ENCODE measurements at regions not wholly inside any gene's neighbourhood (a gene's known extent, or its start where the extent isn't known, plus 50 kb on each side); places are given as distances from the start of the nearest gene placed in this dataset.

DNA sequence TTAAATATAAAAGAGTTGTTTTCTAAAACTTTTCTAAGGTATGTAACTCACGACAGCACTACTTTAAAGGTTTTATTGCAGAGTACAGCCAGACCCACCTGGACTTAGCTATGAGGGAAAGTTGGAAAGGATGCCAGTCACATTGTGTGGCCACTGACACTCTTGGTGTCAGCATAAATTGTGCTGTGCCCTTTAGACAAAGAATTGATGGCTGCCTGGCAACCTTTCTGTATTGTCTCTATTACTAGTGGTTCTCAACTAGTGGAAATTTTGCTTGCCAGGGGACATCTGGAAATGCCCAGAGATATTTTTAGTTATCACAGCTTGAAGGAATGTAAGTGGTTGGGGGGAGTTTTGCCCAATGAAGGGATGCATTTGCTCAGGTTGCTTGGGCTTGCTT, 117.5 kb upstream of the APP start:
- H3K9me2 ChIP-seq: no peaks in the 10 kb centered on the region
- H3K27ac ChIP-seq (ENCODE audit: low read depth in 2 of 2, low read length in 1 of 2): no peak overlapping the region
- H3K36me3 ChIP-seq (replicated peaks in 1 of 2; ENCODE audit: control insufficient read depth in 1 of 2, insufficient read depth in 2 of 2, low read length in 1 of 2): no peaks in the 10 kb centered on the region
- H3K79me2 ChIP-seq (ENCODE audit: insufficient read depth): no peaks in the 10 kb centered on the region
- H3K9ac ChIP-seq: no peak overlapping the region
- no peaks in the 10 kb centered on the region for H3K4me1 ChIP-seq (ENCODE audit: control insufficient read depth in 1 of 2, insufficient read depth in 2 of 2, low read depth in 1 of 2, low read length in 1 of 2)
- H3K4me3 ChIP-seq (ENCODE audit: low read depth in 2 of 2, low read length in 1 of 2): no peak overlapping the region
- ChIA-PET POLR2A (no interaction called here), CTCF (no interaction called here)
- no peaks in the 10 kb centered on the region for H3K9me3 ChIP-seq
- TF ChIP-seq SIN3A (IDR thresholded peaks at IDR 0.05; ENCODE audit: borderline replicate concordance, low read depth, low read length) (no peak), ELF1 (IDR thresholded peaks at IDR 0.05) (no peak), EZH2phosphoT487 (IDR thresholded peaks at IDR 0.05; ENCODE audit: borderline replicate concordance, low read depth) (no peak), MEF2A (IDR thresholded peaks at IDR 0.05; ENCODE audit: borderline replicate concordance, low read depth) (no peak), FOXM1 (IDR thresholded peaks at IDR 0.05; ENCODE audit: low read depth) (no peak), GABPA (IDR thresholded peaks at IDR 0.05; ENCODE audit: low read depth) (no peak), RAD21 (IDR thresholded peaks at IDR 0.05; ENCODE audit: low read length) (no peak), RXRA (IDR thresholded peaks at IDR 0.05; ENCODE audit: borderline replicate concordance, low read depth) (no peak), POLR2AphosphoS5 (IDR thresholded peaks at IDR 0.05; ENCODE audit: low read depth, low read length) (no peak), RFX5 (IDR thresholded peaks at IDR 0.05; ENCODE audit: low read length) (no peak), RCOR1 (IDR thresholded peaks at IDR 0.05; ENCODE audit: low read length) (no peak), NRF1 (IDR thresholded peaks at IDR 0.05; ENCODE audit: low read depth, low read length) (no peak)
- TF ChIP-seq, protein P1, sequence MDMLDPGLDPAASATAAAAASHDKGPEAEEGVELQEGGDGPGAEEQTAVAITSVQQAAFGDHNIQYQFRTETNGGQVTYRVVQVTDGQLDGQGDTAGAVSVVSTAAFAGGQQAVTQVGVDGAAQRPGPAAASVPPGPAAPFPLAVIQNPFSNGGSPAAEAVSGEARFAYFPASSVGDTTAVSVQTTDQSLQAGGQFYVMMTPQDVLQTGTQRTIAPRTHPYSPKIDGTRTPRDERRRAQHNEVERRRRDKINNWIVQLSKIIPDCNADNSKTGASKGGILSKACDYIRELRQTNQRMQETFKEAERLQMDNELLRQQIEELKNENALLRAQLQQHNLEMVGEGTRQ (IDR thresholded peaks at IDR 0.05; ENCODE audit: borderline replicate concordance, low read depth, low read length): no peak
- TF ChIP-seq, protein P2, sequence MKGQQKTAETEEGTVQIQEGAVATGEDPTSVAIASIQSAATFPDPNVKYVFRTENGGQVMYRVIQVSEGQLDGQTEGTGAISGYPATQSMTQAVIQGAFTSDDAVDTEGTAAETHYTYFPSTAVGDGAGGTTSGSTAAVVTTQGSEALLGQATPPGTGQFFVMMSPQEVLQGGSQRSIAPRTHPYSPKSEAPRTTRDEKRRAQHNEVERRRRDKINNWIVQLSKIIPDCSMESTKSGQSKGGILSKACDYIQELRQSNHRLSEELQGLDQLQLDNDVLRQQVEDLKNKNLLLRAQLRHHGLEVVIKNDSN (IDR thresholded peaks at IDR 0.05; ENCODE audit: borderline replicate concordance, low read depth): no peak
- TF ChIP-seq, protein P3, sequence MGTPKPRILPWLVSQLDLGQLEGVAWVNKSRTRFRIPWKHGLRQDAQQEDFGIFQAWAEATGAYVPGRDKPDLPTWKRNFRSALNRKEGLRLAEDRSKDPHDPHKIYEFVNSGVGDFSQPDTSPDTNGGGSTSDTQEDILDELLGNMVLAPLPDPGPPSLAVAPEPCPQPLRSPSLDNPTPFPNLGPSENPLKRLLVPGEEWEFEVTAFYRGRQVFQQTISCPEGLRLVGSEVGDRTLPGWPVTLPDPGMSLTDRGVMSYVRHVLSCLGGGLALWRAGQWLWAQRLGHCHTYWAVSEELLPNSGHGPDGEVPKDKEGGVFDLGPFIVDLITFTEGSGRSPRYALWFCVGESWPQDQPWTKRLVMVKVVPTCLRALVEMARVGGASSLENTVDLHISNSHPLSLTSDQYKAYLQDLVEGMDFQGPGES (IDR thresholded peaks at IDR 0.05; ENCODE audit: low read depth, low read length): no peak
- TF ChIP-seq, protein P4, sequence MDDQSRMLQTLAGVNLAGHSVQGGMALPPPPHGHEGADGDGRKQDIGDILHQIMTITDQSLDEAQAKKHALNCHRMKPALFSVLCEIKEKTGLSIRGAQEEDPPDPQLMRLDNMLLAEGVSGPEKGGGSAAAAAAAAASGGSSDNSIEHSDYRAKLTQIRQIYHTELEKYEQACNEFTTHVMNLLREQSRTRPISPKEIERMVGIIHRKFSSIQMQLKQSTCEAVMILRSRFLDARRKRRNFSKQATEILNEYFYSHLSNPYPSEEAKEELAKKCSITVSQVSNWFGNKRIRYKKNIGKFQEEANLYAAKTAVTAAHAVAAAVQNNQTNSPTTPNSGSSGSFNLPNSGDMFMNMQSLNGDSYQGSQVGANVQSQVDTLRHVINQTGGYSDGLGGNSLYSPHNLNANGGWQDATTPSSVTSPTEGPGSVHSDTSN (IDR thresholded peaks at IDR 0.05): no peak
- H3K4me2 ChIP-seq: no peak overlapping the region
- no peaks in the 10 kb centered on the region for H4K20me1 ChIP-seq (ENCODE audit: insufficient read depth)
- 17% methylated on average over 1 of the region's 1 CpG for WGBS (ENCODE audit: low lambda C conversion rate)
- no peaks in the 10 kb centered on the region for H3F3A ChIP-seq (replicated peaks; ENCODE audit: insufficient read depth)
- no peak for DNase-seq
- no peak overlapping the region for H2AFZ ChIP-seq (ENCODE audit: low read depth)
- H3K27me3 ChIP-seq (ENCODE audit: insufficient read depth): no peaks in the 10 kb centered on the region

DNA sequence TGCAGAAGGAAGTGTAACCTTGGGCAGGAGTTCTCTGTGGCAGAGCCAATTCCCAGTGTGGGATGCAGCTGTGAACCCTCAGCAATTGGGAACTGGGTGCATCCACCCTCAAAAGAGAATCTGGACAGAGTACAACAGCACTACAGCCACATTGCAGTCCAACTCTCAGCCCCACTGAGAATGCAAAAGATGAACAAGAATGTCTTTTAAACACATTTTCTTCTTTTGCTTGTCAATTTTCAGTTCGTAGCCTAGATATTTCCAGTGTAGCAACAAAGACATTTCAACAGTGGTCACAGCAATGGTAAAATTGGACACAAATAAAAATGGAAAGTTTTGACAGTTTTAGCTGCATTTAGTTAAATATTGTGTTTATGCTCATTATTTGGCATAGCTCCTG, 114.0 kb upstream of the APP start:
- Histone ChIP-seq H2AFZ (ENCODE audit: low read depth) (no peak overlapping the region), H3K4me3 (ENCODE audit: low read depth in 2 of 2, low read length in 1 of 2) (no peak overlapping the region), H3K4me1 (ENCODE audit: control insufficient read depth in 1 of 2, insufficient read depth in 2 of 2, low read depth in 1 of 2, low read length in 1 of 2) (peaks cover 0 to 11% of the 10 kb centered on the region in 2 experiments; a peak in 3 of 4 replicates), H3K4me2 (no peak overlapping the region), H3K9ac (no peak overlapping the region), H3K36me3 (replicated peaks in 1 of 2; ENCODE audit: control insufficient read depth in 1 of 2, insufficient read depth in 2 of 2, low read length in 1 of 2) (no peaks in the 10 kb centered on the region), H3K27ac (ENCODE audit: low read depth in 2 of 2, low read length in 1 of 2) (no peak overlapping the region), H4K20me1 (ENCODE audit: insufficient read depth) (no peaks in the 10 kb centered on the region), H3F3A (replicated peaks; ENCODE audit: insufficient read depth) (no peaks in the 10 kb centered on the region), H3K27me3 (ENCODE audit: insufficient read depth) (no peaks in the 10 kb centered on the region), H3K9me2 (no peaks in the 10 kb centered on the region), H3K9me3 (no peaks in the 10 kb centered on the region), H3K79me2 (ENCODE audit: insufficient read depth) (no peaks in the 10 kb centered on the region)
- ChIA-PET POLR2A (no interaction called here), CTCF (no interaction called here)
- WGBS (ENCODE audit: low lambda C conversion rate): 23% methylated on average over 1 of the region's 1 CpG
- DNase-seq: no peak
- no peak for TF ChIP-seq MXI1 (IDR thresholded peaks at IDR 0.05; ENCODE audit: low read depth, low read length)
- no peak for TF ChIP-seq RCOR1 (IDR thresholded peaks at IDR 0.05; ENCODE audit: low read length)
- no peak for TF ChIP-seq FOXJ3 (CRISPR knock-in tag; IDR thresholded peaks at IDR 0.05)
- TF ChIP-seq, protein P5, sequence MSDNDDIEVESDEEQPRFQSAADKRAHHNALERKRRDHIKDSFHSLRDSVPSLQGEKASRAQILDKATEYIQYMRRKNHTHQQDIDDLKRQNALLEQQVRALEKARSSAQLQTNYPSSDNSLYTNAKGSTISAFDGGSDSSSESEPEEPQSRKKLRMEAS (IDR thresholded peaks at IDR 0.05; ENCODE audit: low read depth): no peak
- TF ChIP-seq, protein P3 (IDR thresholded peaks at IDR 0.05; ENCODE audit: low read depth, low read length): no peak
- TF ChIP-seq NFIC (IDR thresholded peaks at IDR 0.05; ENCODE audit: borderline replicate concordance): no peak
- TF ChIP-seq RFX5 (IDR thresholded peaks at IDR 0.05; ENCODE audit: low read length): no peak
